ENCODE measurements at regions not wholly inside any gene's neighbourhood (a gene's known extent, or its start where the extent isn't known, plus 50 kb on each side); places are given as distances from the start of the nearest gene placed in this dataset.

- no peak for TF ChIP-seq POLR2A (IDR thresholded peaks at IDR 0.05)
- no peak for TF ChIP-seq CTCF (IDR thresholded peaks at IDR 0.05)
Observed at GRCh38 chr9:111236332-111236731, 93.7 kb downstream of the OR2K2 start.

Data from adrenal gland (tissue), 5 donors.